D721Med (cell line): ENCODE measurements at regions not wholly inside any gene's neighbourhood (a gene's known extent, or its start where the extent isn't known, plus 50 kb on each side); places are given as distances from the start of the nearest gene placed in this dataset.

Experiments used
- DNase-seq: peaks from one replicate; pipeline ENCODE4 v3.0.0; 2011; ENCODE audit warnings: low spot score; ENCODE audit not compliant: insufficient read length
- FAIRE-seq: peaks from 2 replicates; lab custom pipeline; 2011; peaks lifted over from hg19 to GRCh38; lab: Jason Lieb, UNC
- TF ChIP-seq, protein P1 (sequence below): IDR thresholded peaks from 2 replicates; pipeline ENCODE4 v1.5.1; 2012; ENCODE audit warnings: mild to moderate bottlenecking, control low read depth; ENCODE audit not compliant: insufficient read depth; ENCODE audit errors: missing control alignments

DNA sequence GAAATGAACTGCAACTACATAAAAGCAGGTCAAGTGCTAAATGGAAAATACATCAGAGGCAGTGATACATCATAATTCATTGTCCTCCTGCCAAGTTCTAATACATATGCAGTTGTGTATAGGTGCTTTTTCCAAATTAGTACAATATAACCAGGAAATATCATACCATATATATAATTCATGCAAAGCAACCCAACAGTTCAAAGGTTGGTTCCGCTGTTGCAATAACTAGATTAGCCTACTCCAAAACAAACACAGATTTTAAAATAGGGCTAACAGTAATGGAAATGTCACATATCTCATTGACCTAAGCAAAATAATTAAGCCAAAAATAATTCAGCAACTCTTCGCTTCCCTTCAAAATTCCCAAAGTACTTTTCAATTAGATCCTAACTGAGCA, 88.9 kb upstream of the NEBL start:
- DNase-seq (no peak), FAIRE-seq (no peak)
- TF ChIP-seq, protein P1, sequence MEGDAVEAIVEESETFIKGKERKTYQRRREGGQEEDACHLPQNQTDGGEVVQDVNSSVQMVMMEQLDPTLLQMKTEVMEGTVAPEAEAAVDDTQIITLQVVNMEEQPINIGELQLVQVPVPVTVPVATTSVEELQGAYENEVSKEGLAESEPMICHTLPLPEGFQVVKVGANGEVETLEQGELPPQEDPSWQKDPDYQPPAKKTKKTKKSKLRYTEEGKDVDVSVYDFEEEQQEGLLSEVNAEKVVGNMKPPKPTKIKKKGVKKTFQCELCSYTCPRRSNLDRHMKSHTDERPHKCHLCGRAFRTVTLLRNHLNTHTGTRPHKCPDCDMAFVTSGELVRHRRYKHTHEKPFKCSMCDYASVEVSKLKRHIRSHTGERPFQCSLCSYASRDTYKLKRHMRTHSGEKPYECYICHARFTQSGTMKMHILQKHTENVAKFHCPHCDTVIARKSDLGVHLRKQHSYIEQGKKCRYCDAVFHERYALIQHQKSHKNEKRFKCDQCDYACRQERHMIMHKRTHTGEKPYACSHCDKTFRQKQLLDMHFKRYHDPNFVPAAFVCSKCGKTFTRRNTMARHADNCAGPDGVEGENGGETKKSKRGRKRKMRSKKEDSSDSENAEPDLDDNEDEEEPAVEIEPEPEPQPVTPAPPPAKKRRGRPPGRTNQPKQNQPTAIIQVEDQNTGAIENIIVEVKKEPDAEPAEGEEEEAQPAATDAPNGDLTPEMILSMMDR: no peak

DNA sequence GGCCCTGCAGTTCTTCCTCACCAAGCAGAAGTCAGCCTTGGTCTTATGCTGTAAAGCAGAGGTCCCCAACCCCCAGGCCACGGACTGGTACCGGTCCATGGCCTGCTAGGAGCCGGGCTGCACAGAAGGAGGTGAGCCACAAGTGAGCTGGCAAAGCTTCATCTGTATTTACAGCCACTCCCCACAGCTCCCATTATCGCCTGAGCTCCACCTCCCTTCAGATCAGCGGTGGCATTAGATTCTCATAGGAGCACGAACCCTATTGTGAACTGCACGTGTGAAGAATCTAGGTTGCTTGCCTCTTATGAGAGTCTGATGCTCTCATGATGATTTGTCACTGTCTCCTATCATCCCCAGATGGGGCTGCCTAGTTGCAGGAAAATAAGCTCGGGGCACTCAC, 87.6 kb upstream of the NEBL start:
- TF ChIP-seq, protein P1: no peak
- FAIRE-seq: no peak
- DNase-seq: no peak

DNA sequence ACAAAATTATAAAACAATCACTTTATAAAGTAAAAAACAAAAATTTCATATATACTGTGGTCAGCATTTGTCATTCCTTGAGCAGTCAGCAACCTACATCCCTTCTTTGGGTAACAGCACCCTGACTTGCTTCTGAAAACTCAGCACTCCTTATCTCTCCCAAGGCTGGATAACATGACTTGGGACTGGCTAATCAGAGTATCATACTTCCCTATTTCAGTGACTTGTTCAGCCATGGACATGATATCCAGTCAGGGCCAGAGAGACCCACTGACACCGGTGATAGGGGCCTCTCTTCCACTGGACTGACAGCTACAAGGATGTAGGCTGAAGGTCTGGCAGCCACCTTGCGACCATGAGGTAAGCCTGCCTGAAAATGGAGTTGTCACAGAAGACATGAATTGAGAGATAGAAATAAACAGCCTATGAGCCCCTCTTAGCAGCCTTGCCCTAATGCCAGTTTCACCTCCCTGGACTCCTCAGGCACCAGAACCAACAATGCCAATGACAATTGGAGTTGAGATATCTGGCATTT, 84.4 kb upstream of the NEBL start:
- no peak for FAIRE-seq
- no peak for DNase-seq
- TF ChIP-seq, protein P1: no peak

DNA sequence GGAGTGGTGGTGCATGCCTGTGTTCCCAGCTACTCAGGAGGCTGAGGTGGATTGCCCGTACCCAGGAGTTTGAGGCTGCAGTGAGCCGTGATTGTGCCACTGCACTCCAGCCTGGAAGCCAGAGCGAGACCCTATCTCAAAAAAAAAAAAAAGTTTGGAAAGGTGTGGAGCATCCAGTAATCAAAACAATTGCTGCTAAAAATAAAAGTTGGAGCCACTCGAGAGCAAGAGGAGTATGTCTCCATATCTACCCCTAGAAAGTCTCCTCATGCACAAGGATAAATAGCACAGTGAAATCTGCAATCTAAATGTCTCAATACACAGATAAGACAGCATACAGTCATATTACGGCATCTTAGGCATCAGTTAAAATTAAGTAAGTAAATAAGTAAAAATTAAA, 81.5 kb upstream of the NEBL start:
- TF ChIP-seq, protein P1: no peak
- no peak for DNase-seq

DNA sequence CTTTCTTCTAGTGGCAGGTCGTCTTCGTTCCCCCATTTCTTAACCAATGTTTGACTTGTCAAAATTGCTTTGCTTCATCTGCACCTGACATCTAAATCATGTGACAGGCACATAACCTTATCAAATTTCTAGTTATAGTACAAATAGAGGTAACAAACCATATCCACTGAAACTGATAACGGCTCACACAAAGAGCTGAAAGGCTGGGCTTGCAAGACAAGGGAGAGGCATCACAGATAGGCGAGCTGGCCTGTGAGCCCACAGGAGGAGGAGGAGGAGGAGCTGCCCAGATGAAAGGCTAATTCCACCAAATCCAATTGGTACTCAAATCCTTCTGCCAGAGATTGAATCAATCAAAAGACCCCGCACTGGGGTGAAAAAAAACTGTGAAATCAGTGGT, 80.2 kb upstream of the NEBL start:
- TF ChIP-seq, protein P1: no peak
- FAIRE-seq (no peak), DNase-seq (no peak)

More for the DNA sequence above, 81.5 kb upstream of the NEBL start:
- no peak for FAIRE-seq

DNA sequence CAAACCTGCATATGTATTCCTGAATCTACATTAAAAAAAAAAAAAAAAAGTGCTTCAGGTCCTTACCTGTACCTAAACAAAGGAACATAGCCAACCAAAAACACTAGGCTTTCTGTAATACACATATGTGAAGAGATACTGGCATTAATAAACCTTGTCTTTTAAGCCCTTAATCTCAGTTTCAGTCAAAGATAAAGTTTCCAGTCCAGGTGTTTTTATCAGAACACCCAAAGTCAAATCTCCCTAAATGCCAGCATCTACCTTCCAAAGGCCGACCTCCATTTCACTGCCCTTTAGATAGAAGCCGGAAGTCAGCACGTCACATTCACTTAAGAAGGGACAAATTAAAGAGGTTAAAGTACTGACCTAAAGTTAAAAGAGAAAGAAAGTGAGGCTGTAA, 79.8 kb upstream of the NEBL start:
- FAIRE-seq: no peak
- TF ChIP-seq, protein P1: no peak
- DNase-seq: no peak

DNA sequence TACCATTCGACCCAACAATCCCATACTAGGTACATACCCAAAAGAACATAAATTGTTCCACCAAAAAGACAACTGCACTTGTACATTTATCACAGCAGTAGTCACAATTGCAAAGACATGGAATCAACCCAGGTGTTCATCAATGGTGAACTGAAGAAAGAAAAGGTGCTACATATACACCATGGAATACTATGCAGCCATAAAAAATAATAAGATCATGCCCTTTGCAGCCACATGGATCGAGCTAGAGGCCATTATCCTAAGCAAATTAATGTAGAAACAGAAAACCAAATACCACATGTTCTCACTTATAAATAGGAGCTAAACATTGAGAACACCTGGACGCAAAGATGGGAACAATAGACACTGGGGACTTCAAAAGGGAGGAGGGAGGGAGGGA, 79.3 kb upstream of the NEBL start:
- DNase-seq (no peak), FAIRE-seq (no peak)

More for the DNA sequence above, 79.3 kb upstream of the NEBL start:
- TF ChIP-seq, protein P1: no peak
